ENCODE measurements at regions not wholly inside any gene's neighbourhood (a gene's known extent, or its start where the extent isn't known, plus 50 kb on each side); places are given as distances from the start of the nearest gene placed in this dataset.

DNA sequence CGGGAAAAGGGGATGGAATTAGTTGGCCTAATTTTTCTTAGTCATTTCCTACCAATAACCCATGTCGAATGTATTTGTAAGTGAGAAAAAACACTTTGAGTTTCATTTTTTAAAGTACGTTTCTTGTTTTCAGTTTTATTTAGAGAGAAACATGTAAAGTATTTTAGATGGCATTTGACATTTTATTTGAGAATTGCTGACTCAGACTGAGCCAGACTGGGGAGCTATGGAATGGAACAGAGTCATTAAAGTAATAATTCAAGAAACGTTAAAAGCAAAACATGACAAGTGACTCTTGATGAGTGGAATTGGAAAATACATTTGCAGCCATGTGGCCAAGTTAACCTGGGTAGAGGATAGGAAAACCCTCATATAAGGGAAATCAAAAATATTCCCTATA, 286.1 kb upstream of the NPSR1 start:
- Histone ChIP-seq H3K36me3 (ENCODE audit: control insufficient read depth in 2 of 4, insufficient read depth in 4 of 4, low read length in 3 of 4) (no peaks in the 10 kb centered on the region), H3K14ac (ENCODE audit: insufficient read length) (no peak overlapping the region)

More for the DNA sequence above, 286.1 kb upstream of the NPSR1 start:
- no peak overlapping the region for H2BK15ac ChIP-seq (ENCODE audit: low read length)
- H3K9me3 ChIP-seq (ENCODE audit: insufficient read depth in 2 of 2, low read depth in 1 of 2, low read length in 1 of 2) = no peaks in the 10 kb centered on the region
- no peak overlapping the region for H3K4me3 ChIP-seq (ENCODE audit: extremely low read depth in 1 of 4, insufficient read depth in 2 of 4, low read depth in 3 of 4, low read length in 4 of 4)
- no peak for TF ChIP-seq RFX5 (IDR thresholded peaks at IDR 0.05; ENCODE audit: borderline replicate concordance, low read depth, low read length)
- TF ChIP-seq CBX5 (IDR thresholded peaks at IDR 0.05; ENCODE audit: low read depth, low read length) = no peak
- TF ChIP-seq CTBP2 (IDR thresholded peaks at IDR 0.05; ENCODE audit: borderline replicate concordance, insufficient read depth, insufficient read length, low read length) = no peak
- TF ChIP-seq, protein P1, sequence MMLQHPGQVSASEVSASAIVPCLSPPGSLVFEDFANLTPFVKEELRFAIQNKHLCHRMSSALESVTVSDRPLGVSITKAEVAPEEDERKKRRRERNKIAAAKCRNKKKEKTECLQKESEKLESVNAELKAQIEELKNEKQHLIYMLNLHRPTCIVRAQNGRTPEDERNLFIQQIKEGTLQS (IDR thresholded peaks at IDR 0.05; ENCODE audit: insufficient read depth, low read depth, low read length) = no peak
- no peak for TF ChIP-seq SUZ12 (IDR thresholded peaks at IDR 0.05; ENCODE audit: low read length)
- no peak for TF ChIP-seq YY1 (IDR thresholded peaks at IDR 0.05; ENCODE audit: low read depth, low read length)
- no peak for TF ChIP-seq PHF8 (conservative IDR thresholded peaks at IDR 0.05; ENCODE audit: low read depth, low read length)
- no peak for TF ChIP-seq SP4 (IDR thresholded peaks at IDR 0.05; ENCODE audit: low read length)
- TF ChIP-seq BACH1 (IDR thresholded peaks at IDR 0.05; ENCODE audit: low read length) = no peak
- TF ChIP-seq POLR2AphosphoS5 (IDR thresholded peaks at IDR 0.05; ENCODE audit: low read depth, low read length) = no peak
- no peak for TF ChIP-seq ASH2L (IDR thresholded peaks at IDR 0.05; ENCODE audit: low read length)
- no peak for TF ChIP-seq HDAC6 (IDR thresholded peaks at IDR 0.05; ENCODE audit: low read depth, low read length)
- DNase-seq (ENCODE audit: low read depth in 1 of 2, low spot score in 2 of 2) (no peak), FAIRE-seq (no peak)
- no peak overlapping the region for H3K56ac ChIP-seq (replicated peaks; ENCODE audit: insufficient read length, low read depth, low read length)
- no peak overlapping the region for H3K27ac ChIP-seq (ENCODE audit: low read depth, low read length)
- H4K91ac ChIP-seq (replicated peaks; ENCODE audit: insufficient read length, low read length) = no peak overlapping the region
- H2BK5ac ChIP-seq (ENCODE audit: low read depth, low read length) = no peak overlapping the region
- H3K27me3 ChIP-seq (replicated peaks in 1 of 4; ENCODE audit: control insufficient read depth in 3 of 4, extremely low read depth in 1 of 4, insufficient read depth in 3 of 4, low read length in 3 of 4) = no peaks in the 10 kb centered on the region
- H3K23ac ChIP-seq (ENCODE audit: insufficient read length) = no peak overlapping the region
- ChIA-PET POLR2A (ENCODE audit: partially characterized antibody) (no interaction called here), CTCF (ENCODE audit: partially characterized antibody) (interaction anchor here (1.5 kb wide), 1 partner anchor 9 kb away, joined by 4 read pairs; no protein-coding TSS in a partner anchor)
- no peaks in the 10 kb centered on the region for H3K79me2 ChIP-seq (ENCODE audit: control insufficient read depth in 1 of 2, insufficient read depth in 2 of 2, low read length in 2 of 2)
- H2BK20ac ChIP-seq (ENCODE audit: low read length) = no peak overlapping the region
- H3K18ac ChIP-seq (ENCODE audit: extremely low read depth, low read length) = no peak overlapping the region
- H3K4me2 ChIP-seq (ENCODE audit: insufficient read depth in 1 of 2, low read depth in 2 of 2, low read length in 2 of 2) = no peak overlapping the region
- no peak overlapping the region for H2AFZ ChIP-seq (ENCODE audit: low read length)
- H3K4me1 ChIP-seq (replicated peaks in 1 of 4; ENCODE audit: control insufficient read depth in 3 of 4, insufficient read depth in 4 of 4, low read length in 3 of 4) = no peaks in the 10 kb centered on the region
- H4K20me1 ChIP-seq (replicated peaks in 1 of 2; ENCODE audit: control insufficient read depth in 1 of 2, insufficient read depth in 2 of 2, low read length in 2 of 2) = no peaks in the 10 kb centered on the region
- no peaks in the 10 kb centered on the region for H3K23me2 ChIP-seq (ENCODE audit: low read depth, low read length)
- WGBS, 2 experiments (ENCODE audit: extremely low coverage in 1 of 2, insufficient coverage in 1 of 2, insufficient read length in 1 of 2, insufficient replicate concordance in 2 of 2, low coverage in 1 of 2, low lambda C conversion rate in 2 of 2, missing lambda C conversion rate in 1 of 2) = 89% methylated on average over 4 of the region's 4 CpGs; no CpG with 5 or more reads in 1 of the 2 experiments
- no peaks in the 10 kb centered on the region for H3K79me1 ChIP-seq (ENCODE audit: low read depth, low read length)
- no peak overlapping the region for H3K4ac ChIP-seq (replicated peaks; ENCODE audit: insufficient read length, low read depth, low read length)
- no peak overlapping the region for H2BK12ac ChIP-seq (ENCODE audit: low read depth, low read length)
- H3K9ac ChIP-seq (replicated peaks in 1 of 4; ENCODE audit: extremely low read depth in 1 of 4, low read depth in 3 of 4, low read length in 3 of 4) = no peak overlapping the region
- no peak overlapping the region for H2AK5ac ChIP-seq (ENCODE audit: low read depth, low read length)
- H2BK120ac ChIP-seq (replicated peaks; ENCODE audit: low read depth, low read length) = no peak overlapping the region
- H4K5ac ChIP-seq (ENCODE audit: insufficient read length, low read depth, low read length) = no peak overlapping the region
- H4K8ac ChIP-seq (ENCODE audit: extremely low read depth, insufficient read depth, low read length) = no peak overlapping the region

Data from H1 (cell line).